GM12892 (cell line): ENCODE measurements at regions not wholly inside any gene's neighbourhood (a gene's known extent, or its start where the extent isn't known, plus 50 kb on each side); places are given as distances from the start of the nearest gene placed in this dataset.

Experiments used
- DNase-seq: peaks from one replicate; pipeline ENCODE4 v3.0.0; 2011; ENCODE audit not compliant: insufficient read length
- FAIRE-seq: peaks from 2 replicates; lab custom pipeline; 2011; peaks lifted over from hg19 to GRCh38; lab: Jason Lieb, UNC
- POLR2A ChIP-seq: IDR thresholded peaks from 2 replicates; pipeline ENCODE4 v1.6.1; 2011; ENCODE audit warnings: low read depth, low read length, control low read depth
- POLR2AphosphoS5 ChIP-seq: IDR thresholded peaks from 2 replicates; pipeline ENCODE4 v1.6.1; 2011; ENCODE audit warnings: low read depth, low read length, control low read depth
- TAF1 ChIP-seq: IDR thresholded peaks from 2 replicates; pipeline ENCODE4 v1.6.1; 2011; ENCODE audit warnings: low read depth, mild to moderate bottlenecking, control low read depth, low read length, borderline replicate concordance

DNA sequence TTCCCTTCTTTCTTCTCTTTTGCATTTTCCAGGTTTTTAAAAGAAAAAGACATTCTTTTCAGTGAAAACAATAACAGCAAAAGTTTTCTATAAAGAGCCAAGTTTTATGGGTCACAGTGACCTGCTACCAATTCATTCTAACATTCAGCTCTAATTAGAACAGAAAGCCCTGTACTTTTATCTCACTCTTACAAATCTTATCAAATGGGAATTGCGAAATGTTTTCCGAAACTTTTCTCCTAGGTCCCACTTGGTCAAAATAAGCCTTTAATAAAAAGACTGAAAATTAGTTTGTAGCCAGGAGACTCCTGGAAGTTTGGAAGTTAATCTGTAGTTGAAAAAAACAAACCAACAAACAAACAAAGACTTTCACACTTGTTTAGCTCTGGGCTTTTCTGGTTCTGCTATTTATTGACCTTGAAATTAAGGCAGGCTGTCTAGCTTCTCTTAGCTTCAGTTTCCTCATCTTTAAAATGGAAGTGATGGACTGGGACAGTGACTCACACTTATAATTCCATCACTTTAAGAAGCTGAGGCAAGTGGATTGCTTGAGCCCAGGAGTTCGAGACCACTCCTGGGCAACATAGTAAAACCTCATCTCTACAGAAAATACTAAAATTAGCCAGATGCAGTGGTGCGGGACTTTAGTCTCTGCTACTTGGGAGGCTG lies 613.5 kb upstream of the CDH4 start:
- FAIRE-seq (no peak), DNase-seq (no peak)

DNA sequence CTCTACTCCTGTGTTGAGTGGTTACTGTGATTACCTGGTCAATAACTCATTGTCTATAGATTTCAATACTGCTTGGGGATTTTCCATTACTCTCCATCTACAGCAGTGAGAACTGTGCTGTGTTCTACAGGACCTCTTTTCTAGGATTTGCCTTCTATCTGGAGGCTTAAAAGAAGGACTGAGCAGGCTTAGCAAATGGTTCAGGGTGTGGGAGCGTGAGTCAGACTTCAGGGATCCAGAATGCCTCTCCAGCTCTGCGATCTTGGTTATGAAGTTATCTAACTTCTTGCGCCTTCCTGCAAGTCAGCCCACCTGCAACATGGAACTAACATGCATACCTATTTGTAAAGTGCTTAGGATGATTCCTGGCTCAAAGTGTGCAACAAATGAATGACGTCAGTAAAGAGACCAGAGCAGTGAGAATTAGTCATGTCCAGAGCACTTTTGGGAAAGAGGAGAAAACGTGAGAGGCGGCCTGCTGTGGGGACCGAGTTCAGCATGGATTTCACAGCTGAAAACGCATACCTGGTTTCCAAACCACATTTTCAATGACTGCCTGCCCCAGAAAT lies 610.1 kb upstream of the CDH4 start:
- no peak for DNase-seq
- no peak for FAIRE-seq
- TF ChIP-seq TAF1 (no peak), POLR2AphosphoS5 (no peak), POLR2A (no peak)

More for the DNA sequence above, 613.5 kb upstream of the CDH4 start:
- TF ChIP-seq POLR2A (no peak), TAF1 (no peak), POLR2AphosphoS5 (no peak)

DNA sequence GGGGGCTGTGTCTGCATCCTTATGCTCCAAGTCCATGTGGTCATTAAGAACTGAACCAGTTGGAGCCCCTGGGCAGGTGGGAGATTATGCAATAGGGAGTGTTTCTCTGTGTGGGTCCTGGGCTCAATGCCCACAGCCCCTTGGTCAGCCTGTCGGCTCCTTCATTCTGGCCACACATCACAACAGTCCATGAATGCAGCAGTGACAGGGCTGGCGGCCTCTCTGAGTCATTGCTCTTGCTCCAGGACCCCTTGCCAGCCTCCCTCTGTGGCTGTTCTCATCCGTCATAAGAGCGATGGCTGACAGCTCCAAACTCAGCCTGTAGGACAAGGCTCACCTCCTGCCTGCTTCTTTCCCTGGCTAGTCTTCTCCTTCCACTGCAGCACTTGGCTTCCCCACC lies 609.5 kb upstream of the CDH4 start:
- DNase-seq (no peak), FAIRE-seq (no peak)
- TF ChIP-seq POLR2AphosphoS5 (no peak), TAF1 (no peak), POLR2A (no peak)

DNA sequence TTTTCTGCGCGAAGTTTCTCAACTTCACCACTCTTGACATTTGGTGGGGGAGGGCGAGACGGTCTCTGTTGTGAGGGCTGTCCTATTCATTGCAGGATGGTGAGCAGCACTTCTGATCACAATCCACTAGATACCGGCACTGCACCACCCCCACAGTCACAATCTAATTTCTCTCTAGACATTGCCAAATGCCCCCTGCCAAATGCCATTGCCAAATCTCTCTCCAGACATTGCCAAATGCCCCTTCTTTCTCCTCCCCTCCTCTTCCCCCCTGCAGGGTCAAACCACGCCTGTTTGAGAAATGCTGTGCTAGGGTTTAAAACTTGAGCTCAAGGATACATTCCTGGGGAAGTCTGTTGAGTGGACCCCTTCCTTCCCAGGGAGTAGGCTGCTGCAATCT lies 603.5 kb upstream of the CDH4 start:
- no peak for TF ChIP-seq POLR2AphosphoS5
- TF ChIP-seq POLR2A, result no peak
- TF ChIP-seq TAF1, result no peak
- DNase-seq (no peak), FAIRE-seq (no peak)

DNA sequence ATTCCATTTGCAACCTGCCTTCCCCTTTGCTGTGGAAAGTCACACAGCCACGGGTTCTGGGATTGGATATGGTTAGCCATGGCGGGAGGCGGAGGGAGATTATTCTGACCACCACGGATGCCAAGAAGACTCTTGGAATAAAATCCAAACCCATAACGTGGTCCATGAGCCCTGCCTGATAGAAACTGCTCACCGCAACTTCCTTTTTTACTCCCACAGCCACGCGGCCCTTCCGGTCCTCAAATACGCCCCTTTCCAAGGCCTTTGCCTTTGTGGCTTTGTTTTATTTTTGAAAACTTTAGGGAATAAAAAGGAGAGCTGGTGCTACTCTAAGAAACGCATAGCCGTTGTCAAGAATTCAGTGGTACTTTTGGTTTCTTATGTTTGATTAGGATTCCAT lies 602.5 kb upstream of the CDH4 start:
- no peak for TF ChIP-seq POLR2A
- TF ChIP-seq POLR2AphosphoS5, result no peak
- no peak for TF ChIP-seq TAF1
- FAIRE-seq, result no peak
- no peak for DNase-seq

- FAIRE-seq (no peak), DNase-seq (no peak)
- TF ChIP-seq POLR2AphosphoS5 (no peak), POLR2A (no peak), TAF1 (no peak)
These were observed 602.0 kb upstream of the CDH4 start for GRCh38 chr20:60650087-60650486.

DNA sequence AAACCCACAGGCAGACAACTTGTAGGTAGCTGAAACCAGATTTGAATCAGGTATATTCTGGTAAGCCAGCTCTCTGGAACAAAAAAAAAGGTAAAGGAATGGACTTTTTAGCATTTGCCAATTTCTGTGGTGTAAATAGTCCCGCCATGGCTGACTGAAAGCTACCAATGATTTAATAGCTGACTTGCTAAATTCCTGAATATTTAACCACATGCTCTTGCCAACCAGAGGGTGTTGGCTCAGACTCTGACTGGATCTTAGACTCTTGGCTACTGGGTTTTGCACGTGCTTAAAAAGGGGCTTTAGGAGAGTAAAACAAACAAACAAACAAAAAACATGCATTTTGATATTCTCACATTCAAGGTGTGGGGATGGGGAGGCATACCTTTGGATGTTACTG lies 600.0 kb upstream of the CDH4 start:
- DNase-seq (no peak), FAIRE-seq (no peak)
- TF ChIP-seq TAF1 (no peak), POLR2A (no peak), POLR2AphosphoS5 (no peak)

GRCh38 chr20:60652615-60653014 lies 599.4 kb upstream of the CDH4 start:
- FAIRE-seq (no peak), DNase-seq (no peak)
- TF ChIP-seq POLR2A (no peak), TAF1 (no peak), POLR2AphosphoS5 (no peak)

GRCh38 chr20:60653111-60653845 lies 598.8 kb upstream of the CDH4 start:
- no peak for DNase-seq
- TF ChIP-seq POLR2AphosphoS5 (no peak), TAF1 (no peak), POLR2A (no peak)
- FAIRE-seq, result no peak

DNA sequence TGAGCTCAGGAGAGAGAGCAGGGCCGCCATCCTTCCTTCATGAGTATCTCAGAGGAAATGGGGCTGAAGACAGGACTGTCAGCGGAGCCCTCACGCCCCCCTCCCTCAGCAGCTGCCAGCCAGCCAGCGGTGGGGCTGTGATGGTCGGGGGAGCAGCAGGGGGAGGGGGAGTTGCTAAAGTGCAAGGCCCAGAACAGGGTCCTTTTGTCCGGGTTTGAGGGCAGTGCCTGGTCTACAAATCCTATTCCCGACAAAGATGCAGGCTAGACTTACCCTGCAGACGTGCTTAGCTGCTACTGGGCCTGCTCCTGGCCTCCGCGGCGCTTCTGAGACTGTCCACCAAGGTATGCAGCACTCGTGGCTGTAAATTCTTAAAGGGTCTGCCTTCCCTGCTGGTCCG lies 593.4 kb upstream of the CDH4 start:
- no peak for FAIRE-seq
- TF ChIP-seq POLR2AphosphoS5 (no peak), POLR2A (no peak), TAF1 (no peak)

GRCh38 chr20:60659240-60659639 lies 592.8 kb upstream of the CDH4 start:
- DNase-seq (no peak), FAIRE-seq (no peak)
- TF ChIP-seq POLR2AphosphoS5, result no peak
- TF ChIP-seq POLR2A, result no peak
- TF ChIP-seq TAF1, result no peak

More for the DNA sequence above, 593.4 kb upstream of the CDH4 start:
- DNase-seq, result no peak
